ENCODE measurements at regions not wholly inside any gene's neighbourhood (a gene's known extent, or its start where the extent isn't known, plus 50 kb on each side); places are given as distances from the start of the nearest gene placed in this dataset.

DNA sequence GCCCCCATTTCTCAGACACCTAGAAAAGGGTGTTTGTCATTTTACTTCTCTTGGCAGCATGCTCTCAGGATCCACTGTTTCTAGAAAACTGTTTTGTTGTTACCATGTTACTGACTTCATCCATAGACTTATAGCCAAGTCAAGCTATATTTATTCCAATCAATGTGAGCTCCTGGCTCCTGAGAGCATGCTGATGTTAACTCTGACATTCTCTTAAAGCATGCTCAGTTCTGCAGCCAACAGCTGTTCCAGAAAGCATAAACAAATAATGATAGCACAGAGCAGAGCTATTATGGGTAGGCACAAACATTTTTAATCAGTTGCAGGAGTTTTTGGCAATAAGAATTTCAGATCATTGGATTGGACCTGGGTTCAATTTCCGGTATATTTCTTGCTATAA lies 92.4 kb upstream of the CEP85L start:
- Histone ChIP-seq H3K9me3 (ENCODE audit: insufficient read depth, low read depth, low read length) (no peaks in the 10 kb centered on the region), H3K27ac (ENCODE audit: low read length) (no peak overlapping the region), H3K27me3 (ENCODE audit: insufficient read depth, low read length) (no peaks in the 10 kb centered on the region), H3K4me1 (ENCODE audit: insufficient read depth, low read length) (peaks cover 10% of the 10 kb centered on the region), H3K36me3 (ENCODE audit: insufficient read depth, low read depth, low read length) (no peaks in the 10 kb centered on the region), H3K4me3 (ENCODE audit: low read length) (no peak overlapping the region), H3K9ac (ENCODE audit: low read depth, low read length) (no peak overlapping the region)

- Histone ChIP-seq H3K9ac (ENCODE audit: low read depth, low read length) (no peak overlapping the region), H3K27ac (ENCODE audit: low read length) (no peak overlapping the region)
Measured at GRCh38 chr6:118740372-118740771, 89.0 kb upstream of the CEP85L start.

GRCh38 chr6:118739696-118740353 lies 88.4 kb upstream of the CEP85L start:
- H3K4me3 ChIP-seq (ENCODE audit: low read length): no peak overlapping the region
- no peaks in the 10 kb centered on the region for H3K36me3 ChIP-seq (ENCODE audit: insufficient read depth, low read depth, low read length)
- H3K27ac ChIP-seq (ENCODE audit: low read length): no peak overlapping the region
- no peaks in the 10 kb centered on the region for H3K27me3 ChIP-seq (ENCODE audit: insufficient read depth, low read length)
- no peak overlapping the region for H3K9ac ChIP-seq (ENCODE audit: low read depth, low read length)
- H3K4me1 ChIP-seq (ENCODE audit: insufficient read depth, low read length): no peaks in the 10 kb centered on the region; the same call in 1 of the 2 replicates
- H3K9me3 ChIP-seq (ENCODE audit: insufficient read depth, low read depth, low read length): no peaks in the 10 kb centered on the region

More at GRCh38 chr6:118740372-118740771, 89.0 kb upstream of the CEP85L start:
- no peaks in the 10 kb centered on the region for H3K4me1 ChIP-seq (ENCODE audit: insufficient read depth, low read length)
- no peaks in the 10 kb centered on the region for H3K9me3 ChIP-seq (ENCODE audit: insufficient read depth, low read depth, low read length)
- H3K36me3 ChIP-seq (ENCODE audit: insufficient read depth, low read depth, low read length): no peaks in the 10 kb centered on the region
- no peak overlapping the region for H3K4me3 ChIP-seq (ENCODE audit: low read length)
- H3K27me3 ChIP-seq (ENCODE audit: insufficient read depth, low read length): no peaks in the 10 kb centered on the region

- H3K27ac ChIP-seq (ENCODE audit: low read length): no peak overlapping the region
- no peak overlapping the region for H3K9ac ChIP-seq (ENCODE audit: low read depth, low read length)
- H3K4me3 ChIP-seq (ENCODE audit: low read length): no peak overlapping the region
- H3K27me3 ChIP-seq (ENCODE audit: insufficient read depth, low read length): no peaks in the 10 kb centered on the region
- H3K4me1 ChIP-seq (ENCODE audit: insufficient read depth, low read length): no peaks in the 10 kb centered on the region; the same call in 1 of the 2 replicates
- H3K36me3 ChIP-seq (ENCODE audit: insufficient read depth, low read depth, low read length): no peaks in the 10 kb centered on the region
- H3K9me3 ChIP-seq (ENCODE audit: insufficient read depth, low read depth, low read length): no peaks in the 10 kb centered on the region
Measured at GRCh38 chr6:118736440-118736839, 85.0 kb upstream of the CEP85L start.

DNA sequence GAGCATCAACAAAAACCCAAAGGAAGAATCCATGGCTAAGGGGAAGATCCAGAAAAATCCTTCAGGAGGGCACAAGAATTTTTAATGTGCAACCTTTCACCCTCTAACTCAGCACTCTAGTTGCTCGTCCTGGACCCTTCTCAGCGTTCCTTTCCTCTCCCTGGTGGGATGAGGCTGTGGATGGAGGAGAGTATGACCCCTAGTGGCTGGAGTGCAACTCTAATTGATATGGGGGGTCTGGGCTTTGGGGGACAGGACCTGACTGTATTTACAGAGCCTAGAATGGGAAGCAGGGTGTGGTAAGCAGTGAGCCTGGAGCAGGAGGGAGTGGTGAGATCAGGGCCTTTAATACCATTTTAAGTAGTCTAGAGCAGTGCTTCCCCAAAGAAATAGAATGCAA lies 83.9 kb upstream of the CEP85L start:
- no peak overlapping the region for H3K4me3 ChIP-seq (ENCODE audit: low read length)
- H3K36me3 ChIP-seq (ENCODE audit: insufficient read depth, low read depth, low read length): no peaks in the 10 kb centered on the region
- no peak overlapping the region for H3K9ac ChIP-seq (ENCODE audit: low read depth, low read length)
- H3K27me3 ChIP-seq (ENCODE audit: insufficient read depth, low read length): no peaks in the 10 kb centered on the region
- no peaks in the 10 kb centered on the region for H3K9me3 ChIP-seq (ENCODE audit: insufficient read depth, low read depth, low read length)
- no peaks in the 10 kb centered on the region; the same call in 1 of the 2 replicates for H3K4me1 ChIP-seq (ENCODE audit: insufficient read depth, low read length)
- no peak overlapping the region for H3K27ac ChIP-seq (ENCODE audit: low read length)

- H3K9ac ChIP-seq (ENCODE audit: low read depth, low read length): no peak overlapping the region
- no peaks in the 10 kb centered on the region for H3K4me1 ChIP-seq (ENCODE audit: insufficient read depth, low read length)
- no peak overlapping the region for H3K4me3 ChIP-seq (ENCODE audit: low read length)
Measured at GRCh38 chr6:118725944-118726343, 74.6 kb upstream of the CEP85L start.

GRCh38 chr6:118724211-118724610 lies 72.8 kb upstream of the CEP85L start:
- Histone ChIP-seq H3K9me3 (ENCODE audit: insufficient read depth, low read depth, low read length) (no peaks in the 10 kb centered on the region), H3K27me3 (ENCODE audit: insufficient read depth, low read length) (no peaks in the 10 kb centered on the region), H3K4me1 (ENCODE audit: insufficient read depth, low read length) (no peaks in the 10 kb centered on the region; the same call in 1 of the 2 replicates), H3K4me3 (ENCODE audit: low read length) (no peak overlapping the region), H3K36me3 (ENCODE audit: insufficient read depth, low read depth, low read length) (no peaks in the 10 kb centered on the region), H3K27ac (ENCODE audit: low read length) (no peak overlapping the region), H3K9ac (ENCODE audit: low read depth, low read length) (no peak overlapping the region)

More at GRCh38 chr6:118725944-118726343, 74.6 kb upstream of the CEP85L start:
- no peaks in the 10 kb centered on the region for H3K36me3 ChIP-seq (ENCODE audit: insufficient read depth, low read depth, low read length)
- H3K9me3 ChIP-seq (ENCODE audit: insufficient read depth, low read depth, low read length): no peaks in the 10 kb centered on the region
- no peak overlapping the region for H3K27ac ChIP-seq (ENCODE audit: low read length)
- H3K27me3 ChIP-seq (ENCODE audit: insufficient read depth, low read length): no peaks in the 10 kb centered on the region

DNA sequence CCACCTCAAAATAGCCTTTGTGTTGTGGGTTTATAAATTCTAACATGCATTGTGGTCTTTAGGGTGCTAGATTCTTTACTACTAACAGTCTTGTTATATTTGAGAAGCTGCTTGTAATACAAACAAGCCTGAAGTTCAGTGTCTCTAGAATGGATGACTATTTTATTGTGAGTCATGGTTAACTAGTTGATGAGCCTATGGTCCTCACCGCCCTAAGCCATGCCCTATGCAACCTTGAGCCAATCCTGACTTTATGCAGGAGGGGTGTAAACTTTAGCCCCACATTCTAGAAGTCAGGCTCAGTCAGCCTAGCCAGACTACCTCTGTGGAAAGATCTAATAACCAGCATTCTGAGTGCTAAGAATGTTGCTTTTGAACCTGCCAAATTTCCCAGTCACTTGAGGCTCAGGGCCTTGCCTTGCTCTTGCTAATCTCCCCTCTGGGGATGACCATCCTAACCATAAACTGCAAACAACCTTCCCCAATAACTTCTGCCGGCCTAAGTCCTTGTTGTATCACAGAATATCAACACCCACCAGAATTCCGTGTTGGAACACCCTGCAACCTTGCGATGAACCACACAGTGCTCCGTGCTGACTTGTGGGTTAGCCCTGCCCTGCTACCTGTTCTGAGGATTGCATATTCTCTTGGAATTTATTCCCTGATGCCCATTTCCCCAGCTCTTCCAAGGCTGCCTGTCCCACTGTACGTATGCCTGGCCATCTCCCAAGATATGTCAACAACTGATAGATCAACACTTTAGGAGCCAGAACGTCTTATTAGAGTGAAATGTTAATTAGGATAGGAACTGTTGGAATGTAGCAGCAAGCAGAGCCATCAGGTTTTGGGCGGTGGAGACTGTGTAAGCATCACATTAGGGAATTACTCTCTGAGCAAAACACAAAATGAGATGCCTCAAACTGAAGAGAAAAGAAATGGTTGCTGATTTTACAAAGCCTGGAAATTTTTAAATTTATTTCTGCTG lies 71.7 kb upstream of the CEP85L start:
- Histone ChIP-seq H3K4me1 (ENCODE audit: insufficient read depth, low read length) (no peaks in the 10 kb centered on the region; the same call in 1 of the 2 replicates), H3K27ac (ENCODE audit: low read length) (no peak overlapping the region), H3K9me3 (ENCODE audit: insufficient read depth, low read depth, low read length) (no peaks in the 10 kb centered on the region), H3K9ac (ENCODE audit: low read depth, low read length) (no peak overlapping the region), H3K27me3 (ENCODE audit: insufficient read depth, low read length) (no peaks in the 10 kb centered on the region), H3K36me3 (ENCODE audit: insufficient read depth, low read depth, low read length) (no peaks in the 10 kb centered on the region), H3K4me3 (ENCODE audit: low read length) (no peak overlapping the region)

DNA sequence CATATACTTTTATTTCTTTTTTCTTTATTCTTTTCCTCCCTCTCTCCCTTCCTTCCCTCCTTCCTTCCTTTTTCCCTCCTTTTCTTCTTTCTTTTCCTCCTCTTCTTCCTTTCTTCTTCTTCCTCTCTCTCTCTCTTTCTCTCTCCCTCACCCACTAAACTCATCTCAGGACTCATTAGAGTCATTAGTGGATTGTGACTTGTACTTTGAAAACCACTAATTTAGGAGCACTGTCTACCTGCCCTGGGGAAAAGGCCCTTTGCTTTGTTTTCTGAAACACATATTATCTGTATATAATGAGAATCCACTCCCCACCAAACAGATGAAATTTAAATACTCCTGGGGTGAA lies 68.7 kb upstream of the CEP85L start:
- Histone ChIP-seq H3K9ac (ENCODE audit: low read depth, low read length) (no peak overlapping the region), H3K27ac (ENCODE audit: low read length) (no peak overlapping the region), H3K4me1 (ENCODE audit: insufficient read depth, low read length) (no peaks in the 10 kb centered on the region; the same call in 1 of the 2 replicates), H3K27me3 (ENCODE audit: insufficient read depth, low read length) (no peaks in the 10 kb centered on the region), H3K4me3 (ENCODE audit: low read length) (no peak overlapping the region), H3K36me3 (ENCODE audit: insufficient read depth, low read depth, low read length) (no peaks in the 10 kb centered on the region), H3K9me3 (ENCODE audit: insufficient read depth, low read depth, low read length) (no peaks in the 10 kb centered on the region)

DNA sequence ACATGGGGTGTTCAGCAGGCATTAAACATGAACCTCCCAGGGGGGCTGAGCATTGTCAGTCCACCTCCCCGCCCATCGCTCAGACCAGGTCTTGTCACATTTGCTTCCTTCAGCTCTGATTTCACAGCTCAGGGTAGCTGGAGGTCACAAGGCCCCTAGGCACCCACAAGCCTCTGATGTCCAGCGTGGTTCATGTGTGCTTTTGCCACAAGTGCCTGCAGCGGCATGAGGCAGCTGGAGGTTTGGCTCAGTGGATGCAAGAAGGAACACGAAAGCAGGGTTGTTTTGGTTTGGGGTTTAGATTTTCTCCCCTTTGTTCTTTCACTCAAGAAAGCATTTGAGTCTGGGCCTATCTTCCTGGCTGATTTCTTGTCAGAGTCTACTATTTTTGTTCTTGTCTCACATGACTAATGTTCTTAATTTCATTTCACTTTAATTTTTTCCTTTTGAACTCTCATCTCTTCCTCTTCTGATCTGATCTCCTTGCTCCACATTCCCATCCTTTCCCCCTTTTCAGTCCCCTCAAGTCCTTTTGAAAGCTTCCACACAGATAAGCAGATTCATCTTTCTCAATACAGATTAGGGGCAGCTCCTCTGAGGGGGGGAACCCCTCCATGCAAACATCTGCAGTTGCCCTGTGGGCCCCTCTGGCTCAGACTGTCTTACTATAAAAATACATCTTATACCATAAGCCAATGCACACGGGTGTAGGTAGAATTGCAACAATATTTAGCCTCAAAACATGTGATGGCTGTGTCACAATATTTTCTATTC lies 68.1 kb upstream of the CEP85L start:
- H3K36me3 ChIP-seq (ENCODE audit: insufficient read depth, low read depth, low read length): no peaks in the 10 kb centered on the region
- no peaks in the 10 kb centered on the region; the same call in 1 of the 2 replicates for H3K4me1 ChIP-seq (ENCODE audit: insufficient read depth, low read length)
- no peak overlapping the region for H3K27ac ChIP-seq (ENCODE audit: low read length)
- no peak overlapping the region; the same call in 1 of the 2 replicates for H3K9ac ChIP-seq (ENCODE audit: low read depth, low read length)
- H3K27me3 ChIP-seq (ENCODE audit: insufficient read depth, low read length): no peaks in the 10 kb centered on the region
- no peaks in the 10 kb centered on the region for H3K9me3 ChIP-seq (ENCODE audit: insufficient read depth, low read depth, low read length)
- H3K4me3 ChIP-seq (ENCODE audit: low read length): no peak overlapping the region

DNA sequence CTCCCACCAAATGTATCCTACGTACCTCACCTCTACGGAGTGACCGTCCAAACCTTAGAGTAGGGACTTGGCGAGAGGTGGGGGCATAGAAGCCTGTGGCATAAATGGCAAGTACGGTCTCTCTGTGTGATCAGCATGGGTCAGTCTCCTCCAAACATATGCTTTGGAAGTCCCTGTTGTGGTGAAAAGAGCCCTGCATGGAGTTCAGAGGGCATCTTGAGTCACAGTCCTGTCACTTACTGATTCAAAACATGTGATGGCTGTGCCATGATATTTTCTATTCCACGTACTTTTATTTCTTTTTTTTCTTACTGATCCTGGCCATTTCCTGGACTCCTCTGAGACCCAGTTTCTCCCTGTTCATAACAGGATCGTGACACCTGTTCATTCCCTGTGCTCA lies 67.5 kb upstream of the CEP85L start:
- Histone ChIP-seq H3K4me1 (ENCODE audit: insufficient read depth, low read length) (no peaks in the 10 kb centered on the region; the same call in 1 of the 2 replicates), H3K9me3 (ENCODE audit: insufficient read depth, low read depth, low read length) (no peaks in the 10 kb centered on the region), H3K27me3 (ENCODE audit: insufficient read depth, low read length) (no peaks in the 10 kb centered on the region), H3K36me3 (ENCODE audit: insufficient read depth, low read depth, low read length) (no peaks in the 10 kb centered on the region), H3K27ac (ENCODE audit: low read length) (no peak overlapping the region), H3K4me3 (ENCODE audit: low read length) (no peak overlapping the region), H3K9ac (ENCODE audit: low read depth, low read length) (no peak overlapping the region)
